H9 (cell line): ENCODE measurements at regions not wholly inside any gene's neighbourhood (a gene's known extent, or its start where the extent isn't known, plus 50 kb on each side); places are given as distances from the start of the nearest gene placed in this dataset.
"Not testable (repeated sequence)": the region's sequence is repeated elsewhere in the genome, so short reads cannot be mapped to it uniquely, and the experiment has no call there.

Experiments
- DNase-seq: peaks from one replicate; pipeline ENCODE4 v3.0.0-alpha.2; 2017
- H2AFZ ChIP-seq: one replicate; pipeline ENCODE4 v1.6.1; 2013; ENCODE audit warnings: mild to moderate bottlenecking, low read length, control low read depth, moderate library complexity
- H2AK5ac ChIP-seq: 2 replicates; pipeline ENCODE4 v1.6.1; 2013; ENCODE audit warnings: low read length, control low read depth, mixed read lengths; ENCODE audit not compliant: insufficient read length
- H2BK120ac ChIP-seq: one replicate; pipeline ENCODE4 v1.6.1; 2013; ENCODE audit warnings: low read depth, mild to moderate bottlenecking, low read length, control low read depth, inconsistent platforms; ENCODE audit not compliant: poor library complexity, severe bottlenecking
- H2BK12ac ChIP-seq: 2 replicates; pipeline ENCODE4 v1.6.1; 2013; ENCODE audit warnings: low read length, control low read depth, mixed read lengths, low read depth; ENCODE audit not compliant: insufficient read length
- H2BK15ac ChIP-seq: 2 replicates; pipeline ENCODE4 v1.6.1; 2013; ENCODE audit warnings: low read depth, low read length, control low read depth
- H2BK20ac ChIP-seq: one replicate; pipeline ENCODE4 v1.6.1; 2013; ENCODE audit warnings: low read depth, mild to moderate bottlenecking, low read length, control low read depth, inconsistent platforms; ENCODE audit not compliant: poor library complexity, severe bottlenecking
- H2BK5ac ChIP-seq: 2 replicates; pipeline ENCODE4 v1.6.1; 2013; ENCODE audit warnings: low read length, control low read depth, mixed read lengths; ENCODE audit not compliant: insufficient read length
- H3K14ac ChIP-seq: 2 replicates; pipeline ENCODE4 v1.6.1; 2013; ENCODE audit warnings: low read length, control low read depth; ENCODE audit not compliant: insufficient read depth
- H3K18ac ChIP-seq: 2 replicates; pipeline ENCODE4 v1.6.1; 2013; ENCODE audit warnings: low read depth, mild to moderate bottlenecking, mixed read lengths, low read length, control low read depth; ENCODE audit not compliant: insufficient read length
- H3K23ac ChIP-seq: 2 replicates; pipeline ENCODE4 v1.6.1; 2013; ENCODE audit warnings: low read length, control low read depth, mixed read lengths, low read depth; ENCODE audit not compliant: insufficient read length
- H3K23me2 ChIP-seq: 2 replicates; pipeline ENCODE4 v1.6.1; 2013; ENCODE audit warnings: low read depth, mild to moderate bottlenecking, mixed read lengths, low read length, control low read depth; ENCODE audit not compliant: insufficient read length, poor library complexity, severe bottlenecking
- H3K27ac ChIP-seq: 2 replicates; pipeline ENCODE4 v1.5.1; 2013; ENCODE audit warnings: low read length, control low read depth, mixed read lengths, low read depth; ENCODE audit not compliant: insufficient read length
- H3K27me3 ChIP-seq: 2 replicates; pipeline ENCODE4 v1.6.1; 2013; ENCODE audit warnings: low read length, control low read depth, inconsistent platforms; ENCODE audit not compliant: insufficient read depth
- H3K4ac ChIP-seq: 2 replicates; pipeline ENCODE4 v1.6.1; 2013; ENCODE audit warnings: low read depth, mild to moderate bottlenecking, control low read depth, inconsistent platforms, low read length, moderate library complexity
- H3K4me1 ChIP-seq: 2 replicates; pipeline ENCODE4 v1.6.1; 2013; ENCODE audit warnings: low read length, control low read depth, inconsistent platforms; ENCODE audit not compliant: insufficient read depth
- H3K4me2 ChIP-seq: 2 replicates; pipeline ENCODE4 v1.6.1; 2013; ENCODE audit warnings: low read length, control low read depth, mixed read lengths; ENCODE audit not compliant: insufficient read length, insufficient read depth
- H3K56ac ChIP-seq: 2 replicates; pipeline ENCODE4 v1.6.1; 2013; ENCODE audit warnings: low read depth, mild to moderate bottlenecking, mixed read lengths, low read length, control low read depth; ENCODE audit not compliant: insufficient read length
- H3K79me1 ChIP-seq: 2 replicates; pipeline ENCODE4 v1.6.1; 2013; ENCODE audit warnings: low read depth, mild to moderate bottlenecking, moderate library complexity, low read length, control low read depth, inconsistent platforms; ENCODE audit not compliant: insufficient read depth, poor library complexity, severe bottlenecking
- H3K79me2 ChIP-seq: 2 replicates; pipeline ENCODE4 v1.6.1; 2013; ENCODE audit warnings: low read length, control low read depth, inconsistent platforms; ENCODE audit not compliant: insufficient read depth
- H3K9ac ChIP-seq: 2 replicates; pipeline ENCODE4 v1.6.1; 2013; ENCODE audit warnings: low read length, control low read depth, mixed read lengths; ENCODE audit not compliant: insufficient read length; ENCODE audit errors: extremely low read depth
- H3K9me3 ChIP-seq: one replicate; pipeline ENCODE4 v1.6.1; 2013; ENCODE audit warnings: low read depth, low read length, inconsistent platforms; ENCODE audit not compliant: control insufficient read depth
- H3T11ph ChIP-seq: one replicate; pipeline ENCODE4 v1.6.1; 2013; ENCODE audit warnings: mild to moderate bottlenecking, low read length, control low read depth, inconsistent platforms
- H4K20me1 ChIP-seq: one replicate; pipeline ENCODE4 v1.6.1; 2013; ENCODE audit not compliant: control insufficient read depth, insufficient read length, insufficient read depth
- H4K5ac ChIP-seq: 2 replicates; pipeline ENCODE4 v1.6.1; 2013; ENCODE audit warnings: low read depth, mild to moderate bottlenecking, mixed read lengths, low read length, control low read depth; ENCODE audit not compliant: insufficient read length
- H4K8ac ChIP-seq: replicated peaks from 2 replicates; pipeline ENCODE4 v1.6.1; 2013; ENCODE audit warnings: low read length, control low read depth, mixed read lengths, low read depth; ENCODE audit not compliant: insufficient read length
- H4K91ac ChIP-seq: 2 replicates; pipeline ENCODE4 v1.6.1; 2013; ENCODE audit warnings: low read depth, mild to moderate bottlenecking, moderate library complexity, mixed read lengths, low read length, control low read depth; ENCODE audit not compliant: insufficient read length
- H3K27ac Mint-ChIP-seq, 3 experiments: 2 replicates in 2 of 3; 3 replicates in 1 of 3; pipeline ENCODE4 v1.8.0; 2020 to 2021; ENCODE audit warnings: mixed read lengths in 3 of 3, mild to moderate bottlenecking in 1 of 3, moderate library complexity in 1 of 3
- H3K27me3 Mint-ChIP-seq: 2 replicates; pipeline ENCODE4 v1.8.0; 2021; ENCODE audit warnings: low read depth, mild to moderate bottlenecking, moderate library complexity, mixed read lengths
- H3K36me3 Mint-ChIP-seq, 3 experiments: 2 replicates in 2 of 3; 3 replicates in 1 of 3; pipeline ENCODE4 v1.8.0; 2020 to 2021; ENCODE audit warnings: low read depth in 3 of 3, mixed read lengths in 3 of 3; ENCODE audit not compliant: insufficient read depth in 1 of 3
- H3K4me1 Mint-ChIP-seq, 2 experiments: 2 replicates each; pipeline ENCODE4 v1.8.0; 2020; ENCODE audit warnings: mixed read lengths in 2 of 2
- H3K4me3 Mint-ChIP-seq, 2 experiments: 2 replicates in 1 of 2; 3 replicates in 1 of 2; pipeline ENCODE4 v1.8.0; 2020 to 2021; ENCODE audit warnings: mild to moderate bottlenecking in 2 of 2, mixed read lengths in 2 of 2, moderate library complexity in 1 of 2
- H3K9me3 Mint-ChIP-seq, 2 experiments: 2 replicates in 1 of 2; 3 replicates in 1 of 2; pipeline ENCODE4 v1.8.0; 2020; ENCODE audit warnings: mild to moderate bottlenecking in 2 of 2, mixed read lengths in 2 of 2, moderate library complexity in 1 of 2
- CTCF ChIP-seq: fragments of 200-600 bp; sonication (generic); conservative IDR thresholded peaks from 3 replicates; pipeline ENCODE4 v1.8.0; 2021; ENCODE audit warnings: antibody characterized with exemption, mild to moderate bottlenecking
- WGBS: extraction: QIAGEN DNeasy Blood & Tissue Kit; methylation state at CpG from one replicate; pipeline ENCODE4 v1.1.7; 2013; ENCODE audit warnings: missing lambda C conversion rate, low lambda C conversion rate, mixed read lengths; ENCODE audit not compliant: insufficient read length; ENCODE audit errors: extremely low coverage; 5-methylcytosine and 5-hydroxymethylcytosine counted together

GRCh38 chr14:103281496-103282231 lies 52.4 kb upstream of the EIF5 start:
- Histone ChIP-seq H4K91ac (no peak overlapping the region), H2BK120ac (no peak overlapping the region), H2AFZ (no peak overlapping the region), H3K79me2 (no peaks in the 10 kb centered on the region), H3K4ac (no peak overlapping the region), H3K27me3 (no peaks in the 10 kb centered on the region; the same call in 1 of the 2 replicates), H3K79me1 (no peaks in the 10 kb centered on the region), H3T11ph (no peak overlapping the region), H3K23me2 (no peaks in the 10 kb centered on the region), H3K27ac (no peak overlapping the region), H3K18ac (no peak overlapping the region), H3K23ac (no peak overlapping the region), H3K14ac (no peak overlapping the region), H2BK15ac (no peak overlapping the region), H2AK5ac (no peak overlapping the region), H4K5ac (no peak overlapping the region), H4K8ac (no peak overlapping the region), H3K56ac (no peak overlapping the region), H2BK12ac (no peak overlapping the region), H3K4me1 (peaks cover 11% of the 10 kb centered on the region), H4K20me1 (no peaks in the 10 kb centered on the region), H3K4me2 (no peak overlapping the region), H2BK20ac (no peak overlapping the region), H3K9me3 (no peaks in the 10 kb centered on the region), H2BK5ac (no peak overlapping the region), H3K9ac (no peak overlapping the region)
- H3K9me3 Mint-ChIP-seq: peaks cover 4 to 7% of the 10 kb centered on the region in 2 experiments; a peak in 4 of 5 replicates
- peaks cover 0 to 5% (median 0%) of the 10 kb centered on the region in 3 experiments; a peak in 2 of 7 replicates for H3K36me3 Mint-ChIP-seq
- H3K4me3 Mint-ChIP-seq: no peak overlapping the region
- peak; percentile 81 for DNase-seq
- peaks cover 33% of the 10 kb centered on the region for H3K27me3 Mint-ChIP-seq
- peak; percentile 61 for TF ChIP-seq CTCF
- H3K27ac Mint-ChIP-seq: 0 out of 7 replicates have a peak overlapping the region, but pooled peaks of 1 of the 3 experiments have one; percentile 62
- H3K4me1 Mint-ChIP-seq: peaks cover 36 to 39% of the 10 kb centered on the region in 2 experiments
- WGBS: no CpG with 5 or more reads among the region's 11 CpGs

- not testable (repeated sequence) for H2AFZ ChIP-seq, H3K79me1 ChIP-seq, H4K5ac ChIP-seq, H4K8ac ChIP-seq, H3K4me2 ChIP-seq, H2BK15ac ChIP-seq, H3K18ac ChIP-seq, H3K27ac ChIP-seq, H2BK12ac ChIP-seq, H3K9me3 ChIP-seq, H3K36me3 Mint-ChIP-seq, H3K4me3 Mint-ChIP-seq, H2BK5ac ChIP-seq, H3K14ac ChIP-seq, H2BK120ac ChIP-seq, H3K79me2 ChIP-seq, H3T11ph ChIP-seq, H4K91ac ChIP-seq, H2AK5ac ChIP-seq, DNase-seq, H3K9me3 Mint-ChIP-seq, H3K27ac Mint-ChIP-seq, H3K4ac ChIP-seq, H3K27me3 ChIP-seq, H2BK20ac ChIP-seq, H4K20me1 ChIP-seq, H3K56ac ChIP-seq, H3K23ac ChIP-seq, H3K9ac ChIP-seq, H3K23me2 ChIP-seq
- Mint-ChIP-seq H3K4me1 (peaks cover 37 to 39% of the 10 kb centered on the region in 2 experiments), H3K27me3 (peaks cover 32% of the 10 kb centered on the region)
- no CpG with 5 or more reads among the region's 17 CpGs for WGBS
- peaks cover 11% of the 10 kb centered on the region for H3K4me1 ChIP-seq
Measured at GRCh38 chr14:103282309-103282708, 51.7 kb upstream of the EIF5 start.
